Pulmonary artery endothelial cell (primary cell): ENCODE measurements at regions not wholly inside any gene's neighbourhood (a gene's known extent, or its start where the extent isn't known, plus 50 kb on each side); places are given as distances from the start of the nearest gene placed in this dataset.
"Not testable (repeated sequence)": the region's sequence is repeated elsewhere in the genome, so short reads cannot be mapped to it uniquely, and the experiment has no call there.

Source experiments
- DNase-seq: peaks from one replicate; pipeline ENCODE4 v3.0.0-alpha.2; 2011; ENCODE audit warnings: low read depth, low spot score

GRCh38 chr12:60475825-60476224 lies 880.0 kb downstream of the SLC16A7 start:
- no peak for DNase-seq

- no peak for DNase-seq
Measured at GRCh38 chr12:60487284-60487683, 891.5 kb downstream of the SLC16A7 start.

GRCh38 chr12:60489071-60489470 lies 893.2 kb downstream of the SLC16A7 start:
- no peak for DNase-seq

GRCh38 chr12:60494244-60494643 lies 898.4 kb downstream of the SLC16A7 start:
- no peak for DNase-seq

- DNase-seq, result no peak
Measured at GRCh38 chr12:60498656-60499055, 902.8 kb downstream of the SLC16A7 start.

GRCh38 chr12:60501124-60501729 lies 905.4 kb downstream of the SLC16A7 start:
- no peak for DNase-seq

GRCh38 chr12:60522684-60523400 lies 927.0 kb downstream of the SLC16A7 start:
- DNase-seq, result no peak

- DNase-seq, result no peak
Measured at GRCh38 chr12:60529261-60529660, 933.4 kb downstream of the SLC16A7 start.

GRCh38 chr12:60529723-60530122 lies 933.9 kb downstream of the SLC16A7 start:
- no peak for DNase-seq

GRCh38 chr12:60535363-60535762 lies 939.5 kb downstream of the SLC16A7 start:
- no peak for DNase-seq

GRCh38 chr12:60539592-60539991 lies 943.8 kb downstream of the SLC16A7 start:
- DNase-seq, result no peak

GRCh38 chr12:60568914-60569313 lies 973.1 kb downstream of the SLC16A7 start:
- DNase-seq, result no peak

GRCh38 chr12:60577607-60578006 lies 981.8 kb downstream of the SLC16A7 start:
- no peak for DNase-seq

GRCh38 chr12:60587664-60588063 lies 991.8 kb downstream of the SLC16A7 start:
- DNase-seq, result not testable (repeated sequence)

- DNase-seq, result no peak
Measured at GRCh38 chr12:60594035-60594711, 998.3 kb downstream of the SLC16A7 start.

GRCh38 chr12:60602601-60603000 lies 1006.8 kb downstream of the SLC16A7 start:
- DNase-seq, result no peak

- DNase-seq, result not testable (repeated sequence)
Measured at GRCh38 chr12:60603475-60603874, 1007.6 kb downstream of the SLC16A7 start.

GRCh38 chr12:60616400-60616799 lies 1020.6 kb downstream of the SLC16A7 start:
- DNase-seq, result no peak

- DNase-seq, result no peak
Measured at GRCh38 chr12:60630796-60631195, 1035.0 kb downstream of the SLC16A7 start.

GRCh38 chr12:60644076-60644475 lies 1048.2 kb downstream of the SLC16A7 start:
- DNase-seq, result no peak

- DNase-seq, result no peak
Measured at GRCh38 chr12:60666895-60667294, 1071.1 kb downstream of the SLC16A7 start.

GRCh38 chr12:60672949-60673348 lies 1077.1 kb downstream of the SLC16A7 start:
- no peak for DNase-seq
